ENCODE measurements at regions not wholly inside any gene's neighbourhood (a gene's known extent, or its start where the extent isn't known, plus 50 kb on each side); places are given as distances from the start of the nearest gene placed in this dataset.

DNA sequence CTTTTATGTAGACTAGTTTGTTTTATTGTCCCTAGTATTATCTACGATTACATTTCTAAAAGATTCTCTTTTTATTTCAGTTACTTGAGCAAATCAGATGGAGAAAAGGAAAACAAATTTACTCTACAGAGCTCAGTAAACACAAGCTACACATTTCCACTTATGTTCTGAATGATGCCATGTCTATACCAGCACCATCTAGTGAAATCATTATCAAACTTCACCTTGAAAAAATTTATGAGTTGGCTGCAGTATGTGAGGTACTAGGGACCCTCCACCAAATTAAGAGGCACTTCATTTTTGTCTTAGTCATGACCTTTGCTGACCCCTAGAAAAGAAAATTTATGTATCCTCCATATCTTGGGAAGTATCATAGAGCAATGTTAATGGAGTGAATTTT is 827.4 kb downstream of the SI start:
- no peak for DNase-seq (ENCODE audit: low read depth in 2 of 2)

DNA sequence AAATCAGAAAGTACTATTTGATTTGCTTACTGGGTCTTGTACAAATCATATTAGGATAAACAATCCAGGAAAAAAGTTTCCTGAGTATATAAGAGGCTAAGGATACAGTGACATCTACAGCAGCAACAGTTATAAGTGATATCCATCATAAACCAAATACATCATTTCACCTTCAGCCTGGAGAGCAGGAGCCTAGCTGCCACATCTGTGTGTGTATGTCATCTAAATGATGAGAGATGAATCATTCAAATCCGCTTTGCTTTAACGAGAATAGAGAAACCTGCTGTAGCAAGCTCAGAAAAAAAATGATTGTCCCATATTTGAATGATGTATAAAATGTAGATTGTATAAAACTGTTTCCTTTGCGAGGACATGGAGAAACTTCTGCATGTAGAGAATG is 841.4 kb downstream of the SI start:
- DNase-seq (ENCODE audit: low read depth in 2 of 2): no peak

DNA sequence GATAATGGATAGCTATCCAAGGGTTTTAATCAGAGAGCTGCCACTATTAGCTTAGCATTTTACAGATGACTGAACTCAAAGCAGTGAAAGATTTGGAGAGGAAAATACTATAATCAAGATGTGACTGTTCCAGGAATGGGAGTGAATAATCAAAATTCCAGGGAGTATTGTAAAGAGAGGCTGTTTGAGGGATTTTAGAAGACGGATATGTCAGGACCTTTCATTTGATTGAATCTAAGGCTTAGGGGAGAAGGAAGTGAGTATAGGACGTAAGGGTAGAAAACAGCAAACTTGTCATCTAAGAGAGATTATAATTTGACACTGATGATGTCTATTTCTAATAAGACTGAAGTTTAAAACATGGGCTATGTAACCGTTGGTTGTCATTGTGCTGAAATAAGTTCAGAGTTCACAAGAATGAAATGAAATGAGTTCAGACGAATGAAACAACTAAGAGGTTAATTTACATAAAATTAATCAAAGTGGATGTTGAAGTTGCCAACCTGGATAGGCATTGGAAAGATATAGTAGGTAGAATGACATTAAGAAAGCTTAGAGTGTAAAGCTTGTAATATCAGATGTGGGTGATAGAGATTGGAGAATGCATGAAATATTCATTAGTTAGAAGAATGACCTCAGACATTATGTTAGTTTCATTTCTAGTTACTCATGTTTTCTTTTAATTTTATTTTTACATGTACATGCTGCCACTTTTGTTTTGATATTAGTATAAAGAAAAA is 842.8 kb downstream of the SI start:
- no peak for DNase-seq (ENCODE audit: low read depth in 2 of 2)

DNA sequence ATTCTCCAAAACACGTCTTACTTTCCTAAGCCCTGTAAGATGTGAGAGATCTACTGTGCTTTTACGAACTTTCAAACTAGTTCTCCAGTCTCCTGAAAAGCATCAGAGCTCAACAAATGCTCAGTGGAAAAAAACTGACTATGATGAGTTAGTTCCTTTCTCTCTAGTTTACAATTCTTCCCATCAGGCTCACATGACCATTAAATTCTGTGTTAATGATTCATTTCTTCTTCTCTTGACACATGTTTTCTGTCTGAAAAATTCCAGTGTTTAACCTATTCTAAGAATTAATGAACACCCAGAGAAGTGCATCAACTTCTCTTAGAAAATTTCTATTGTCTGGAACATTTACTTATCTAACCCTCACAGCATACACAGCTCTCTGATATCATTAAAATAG is 844.3 kb downstream of the SI start:
- DNase-seq (ENCODE audit: low read depth in 2 of 2): no peak

DNA sequence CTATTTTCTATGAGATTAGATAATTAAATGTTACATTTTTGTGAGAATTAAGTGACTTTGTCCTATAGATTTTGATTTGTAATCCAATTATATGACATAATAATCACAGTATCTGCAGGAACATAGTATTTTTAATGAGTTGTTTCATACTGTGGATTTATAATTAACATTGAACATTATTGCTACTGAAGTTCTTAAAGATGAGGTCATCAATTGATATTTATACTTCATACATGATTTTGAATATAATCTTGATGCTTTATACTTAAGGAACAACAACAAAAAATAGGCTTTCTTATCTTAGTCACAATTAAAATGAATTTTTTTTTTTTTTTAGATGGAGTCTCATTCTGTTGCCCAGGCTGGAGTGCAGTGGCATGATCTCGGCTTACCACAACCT is 846.6 kb downstream of the SI start:
- DNase-seq (ENCODE audit: low read depth in 2 of 2): no peak

DNA sequence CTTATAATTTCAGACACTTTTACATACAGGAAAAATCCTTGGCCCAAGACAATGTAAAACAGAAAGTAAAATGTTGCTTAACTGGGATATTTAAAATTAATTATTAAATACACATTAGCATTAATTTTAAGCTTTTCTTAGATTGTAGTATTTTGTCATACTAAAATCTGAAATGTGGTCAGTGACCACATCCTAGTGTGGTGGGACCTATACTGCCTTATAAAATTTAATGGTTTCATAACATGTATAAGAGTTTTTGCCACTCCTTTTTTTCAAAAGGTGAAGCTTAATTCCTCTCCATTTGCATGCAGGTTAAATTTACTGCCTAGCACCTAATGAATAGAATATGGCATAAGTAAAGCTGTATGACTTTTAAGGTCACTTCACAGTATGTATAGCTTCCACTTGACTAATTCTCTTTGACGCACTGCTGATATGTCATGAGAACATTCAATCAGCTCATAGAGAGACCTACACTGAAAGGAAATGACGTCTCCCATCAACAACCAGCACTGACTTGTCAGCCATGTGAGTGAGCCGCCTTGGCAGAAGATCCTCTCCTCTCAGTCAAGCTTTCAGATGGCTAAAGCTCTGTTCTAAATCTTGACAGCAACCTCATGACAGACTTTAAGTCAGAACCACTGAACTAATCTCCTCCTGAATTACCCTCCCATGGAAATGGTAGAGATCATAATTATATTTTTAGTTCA is 847.8 kb downstream of the SI start:
- no peak for DNase-seq (ENCODE audit: low read depth in 2 of 2)

DNA sequence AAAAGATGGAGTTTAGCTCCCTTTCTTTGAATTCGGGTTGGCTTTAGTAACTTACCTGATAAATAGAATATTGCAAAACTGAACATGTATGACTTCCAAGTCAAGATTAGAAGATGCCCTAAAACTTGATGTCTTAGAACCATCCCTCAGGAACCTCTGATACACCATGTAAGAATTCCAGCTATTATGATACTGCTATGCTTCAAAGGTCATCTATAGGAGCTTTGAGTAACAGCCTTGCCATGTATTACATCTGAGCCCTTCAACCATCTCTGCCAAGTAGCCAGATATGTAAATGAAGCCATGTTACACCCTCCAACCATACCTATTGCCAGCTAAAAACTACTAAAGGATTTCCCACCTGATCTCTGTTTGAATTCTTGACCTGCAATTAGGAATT is 854.2 kb downstream of the SI start:
- DNase-seq (ENCODE audit: low read depth in 2 of 2): no peak

DNA sequence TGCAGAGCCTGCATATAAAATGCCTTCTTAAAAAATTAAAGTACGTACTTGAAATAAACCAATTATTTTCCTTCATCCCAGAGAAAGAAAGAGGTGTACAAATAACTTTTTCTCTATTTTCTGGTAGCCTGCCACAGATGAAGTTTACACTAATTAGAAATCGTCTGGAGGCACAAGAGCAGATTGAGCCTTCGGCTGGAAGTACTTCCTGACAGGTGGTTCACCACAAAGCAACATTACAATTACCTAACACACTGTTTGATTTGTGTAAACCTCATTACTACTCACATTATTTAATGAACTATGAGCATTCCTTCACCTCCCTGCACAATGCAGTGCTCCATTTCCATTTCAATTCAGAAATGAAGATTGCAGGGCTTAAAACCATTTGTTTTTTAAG is 856.1 kb downstream of the SI start:
- DNase-seq (ENCODE audit: low read depth in 2 of 2): no peak

DNA sequence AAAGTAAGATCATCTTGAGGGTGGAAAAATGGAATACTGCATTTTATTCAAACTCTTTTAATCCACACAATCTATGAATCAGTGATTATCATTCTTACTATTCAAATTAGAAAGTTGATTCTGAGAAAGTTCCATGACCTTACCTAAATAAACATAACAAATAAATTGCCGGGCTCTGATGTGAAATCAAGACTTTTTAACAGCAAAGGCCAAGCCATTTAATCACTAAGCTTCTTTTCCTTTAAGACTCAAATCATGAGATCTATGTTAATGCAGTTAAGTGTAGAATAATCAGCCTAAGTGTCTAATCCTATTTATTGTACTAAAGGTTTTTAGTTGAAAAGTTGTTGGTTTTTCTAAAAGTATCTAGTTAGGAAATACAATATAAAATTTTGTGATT is 857.0 kb downstream of the SI start:
- no peak for DNase-seq (ENCODE audit: low read depth in 2 of 2)

DNA sequence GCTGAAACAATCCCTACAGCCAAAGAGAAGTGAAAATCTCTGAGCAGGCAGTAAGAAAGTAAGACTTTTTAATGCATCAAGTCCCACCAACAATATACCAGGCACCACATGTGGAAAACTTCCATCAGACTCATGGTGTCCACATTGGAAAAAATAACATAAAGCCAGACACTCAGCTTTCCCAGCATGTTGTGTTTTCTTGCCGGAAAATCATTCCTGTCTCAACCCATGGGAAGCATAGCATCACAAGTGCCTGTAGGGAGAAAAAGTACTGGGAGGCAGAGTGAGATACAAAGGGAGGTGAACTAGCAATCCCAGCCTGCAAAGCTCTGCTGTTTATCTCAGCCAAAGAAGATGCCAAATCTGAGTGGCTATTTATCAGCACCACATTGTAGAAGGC is 868.9 kb downstream of the SI start:
- DNase-seq (ENCODE audit: low read depth in 2 of 2): no peak

DNA sequence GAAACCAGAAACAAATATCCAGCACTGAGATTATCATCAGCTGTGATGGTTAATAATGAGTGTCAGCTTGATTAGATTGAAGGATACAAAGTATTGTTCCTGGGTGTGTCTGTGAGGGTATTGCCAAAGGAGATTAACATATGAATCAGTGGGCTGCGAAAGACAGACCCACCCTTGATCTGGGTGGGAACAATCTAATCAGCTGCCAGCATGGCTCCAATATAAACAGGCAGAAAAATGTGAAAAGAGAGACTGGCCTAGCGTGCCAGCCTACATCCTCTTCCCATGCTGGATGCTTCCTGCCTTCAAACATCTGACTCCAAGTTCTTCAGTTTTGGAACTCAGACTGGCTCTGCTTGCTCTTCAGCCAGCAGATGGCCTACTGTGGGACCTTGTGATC is 869.5 kb downstream of the SI start:
- DNase-seq (ENCODE audit: low read depth in 2 of 2): no peak

DNA sequence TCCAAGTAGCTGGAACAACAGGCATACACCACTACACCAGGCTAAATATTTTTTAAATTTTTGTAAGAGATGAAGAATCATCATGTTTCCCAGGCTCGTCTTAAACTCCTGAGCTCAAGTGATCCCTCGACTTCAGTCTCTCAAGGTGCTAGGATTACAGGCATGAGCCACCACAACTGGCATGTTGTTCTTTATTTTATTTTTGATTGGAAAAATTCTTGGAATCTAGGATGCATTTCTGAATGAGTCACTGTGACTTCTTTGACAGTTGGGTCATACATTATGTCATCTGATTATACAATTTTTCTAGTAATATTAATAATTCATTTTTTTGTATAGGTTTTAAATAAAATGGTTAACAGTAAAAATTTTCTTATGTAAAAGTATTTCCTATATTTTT is 870.2 kb downstream of the SI start:
- DNase-seq (ENCODE audit: low read depth in 2 of 2): no peak

DNA sequence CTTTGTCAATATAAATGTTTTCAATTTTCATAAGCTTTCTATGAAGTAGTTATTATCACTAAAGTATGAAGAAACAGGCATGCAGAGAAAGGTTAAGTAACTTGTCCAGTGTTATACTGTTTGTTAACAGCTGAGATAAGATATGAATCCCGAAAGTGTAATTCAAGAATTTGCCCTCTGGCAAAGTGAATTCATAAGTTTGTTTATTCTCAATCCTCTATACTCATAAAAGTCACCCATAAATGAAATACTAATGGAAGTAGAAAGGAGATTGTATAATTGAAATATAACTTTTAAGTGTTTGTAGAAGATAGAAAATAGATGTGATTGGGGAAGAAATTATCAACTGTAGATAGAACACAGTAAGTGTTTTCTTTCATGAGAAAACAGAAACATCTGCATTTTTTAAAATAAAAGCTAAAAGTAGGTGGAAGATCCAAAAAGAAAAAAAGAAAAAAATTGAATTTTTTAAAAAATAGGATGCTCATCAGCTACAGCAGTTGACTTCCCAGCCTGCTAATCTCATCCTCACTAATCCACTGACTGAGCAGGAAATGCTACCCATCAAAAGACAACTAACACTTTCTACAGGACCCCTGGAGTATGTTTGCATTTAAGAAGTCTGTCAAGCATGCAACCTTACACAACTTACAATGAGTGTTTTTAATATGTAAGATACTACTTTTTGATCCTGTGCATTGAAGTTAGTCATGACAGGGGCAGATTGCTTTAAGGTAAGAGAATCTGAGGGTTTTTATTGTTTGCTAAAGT is 878.1 kb downstream of the SI start:
- no peak for DNase-seq (ENCODE audit: low read depth in 2 of 2)

DNA sequence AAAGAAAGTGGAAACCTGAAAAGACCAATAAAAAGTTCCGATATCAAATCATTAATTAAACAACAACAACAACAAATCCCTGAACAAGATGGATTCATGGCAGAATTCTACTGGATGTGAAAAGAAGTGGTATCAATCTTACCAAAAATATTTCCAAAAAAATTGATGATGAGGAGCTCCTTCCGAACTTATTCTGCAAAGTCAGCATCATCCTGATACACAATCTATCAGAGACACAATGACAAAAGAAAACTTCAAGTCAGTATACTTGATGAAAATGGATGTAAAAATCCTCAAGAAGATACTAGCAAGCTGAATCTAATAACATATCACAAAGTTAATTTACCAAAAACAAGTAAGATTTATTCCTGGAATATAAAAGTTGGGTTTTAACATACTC is 881.8 kb downstream of the SI start:
- no peak for DNase-seq (ENCODE audit: low read depth in 2 of 2)

DNA sequence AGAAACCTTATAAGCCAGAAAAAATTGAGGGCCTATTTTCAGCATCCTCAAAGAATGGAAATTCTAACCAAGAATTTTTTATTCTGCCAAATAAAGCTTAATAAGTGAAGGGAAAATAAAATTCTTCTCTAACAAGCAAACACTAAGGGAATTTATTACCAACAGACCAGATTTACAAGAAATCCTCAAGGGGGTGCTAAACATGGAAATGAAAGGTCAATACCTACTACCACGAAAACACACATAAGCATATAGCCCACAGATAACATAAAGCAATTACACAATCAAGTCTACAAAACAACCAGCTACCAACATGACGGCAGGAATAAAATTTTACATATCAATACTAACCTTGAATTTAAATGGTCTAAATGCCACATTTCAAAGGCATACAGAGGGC is 883.5 kb downstream of the SI start:
- DNase-seq (ENCODE audit: low read depth in 2 of 2): no peak

DNA sequence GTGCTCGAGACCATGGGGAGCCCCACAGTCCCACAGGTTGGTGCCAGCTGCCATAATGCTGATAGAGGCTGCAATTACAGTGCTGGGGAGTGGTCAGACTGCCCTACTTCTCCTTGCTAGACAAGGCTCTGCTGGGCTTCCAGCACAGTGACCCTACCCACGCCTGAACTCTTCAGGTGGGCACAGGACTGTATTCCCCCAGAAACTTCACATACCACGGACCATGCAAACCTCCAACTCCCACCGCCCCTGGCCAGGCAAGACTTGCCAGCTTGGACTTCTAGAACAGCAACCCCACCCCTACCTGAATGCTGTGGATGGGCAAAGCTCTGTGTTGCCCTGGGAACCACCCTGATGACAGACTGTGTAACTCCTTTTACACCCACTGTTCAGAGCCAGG is 885.3 kb downstream of the SI start:
- DNase-seq (ENCODE audit: low read depth in 2 of 2): no peak

DNA sequence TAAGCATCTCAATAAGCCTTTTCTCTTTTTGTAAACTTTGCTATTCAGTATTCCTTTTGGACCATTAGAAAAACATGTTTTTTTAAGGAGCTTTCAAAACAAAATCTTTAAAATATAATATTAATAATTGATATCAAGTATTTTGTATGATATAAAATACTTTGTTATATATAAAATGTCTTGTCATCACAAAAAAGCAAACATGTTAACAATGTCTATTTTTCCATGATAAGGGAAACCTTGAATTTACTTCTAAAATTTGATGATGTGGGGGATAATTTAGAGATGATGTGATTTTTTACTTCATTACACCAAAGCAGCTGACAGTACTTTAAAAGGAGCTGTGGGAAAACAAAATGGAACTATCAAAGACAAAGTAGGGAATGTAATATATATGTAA is 887.7 kb downstream of the SI start:
- DNase-seq (ENCODE audit: low read depth in 2 of 2): no peak

DNA sequence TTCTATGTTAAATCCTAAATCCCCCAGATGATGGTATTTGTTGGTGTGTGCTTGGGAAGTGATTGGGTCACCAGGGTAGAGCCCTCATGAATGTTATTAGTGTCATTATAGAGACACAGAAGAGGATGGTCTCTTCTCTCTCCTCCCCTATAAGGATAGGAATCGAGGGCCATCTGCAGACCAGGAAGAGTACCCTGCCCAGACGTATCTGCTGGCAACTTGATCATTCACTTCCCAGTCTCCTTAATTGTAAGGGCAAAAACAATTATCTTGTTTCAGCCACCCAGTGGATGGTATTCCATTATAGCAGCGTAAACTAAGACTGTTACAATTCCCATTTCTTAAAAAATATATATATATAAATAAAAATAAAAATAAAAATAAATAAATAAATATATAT is 892.2 kb downstream of the SI start:
- DNase-seq (ENCODE audit: low read depth in 2 of 2): no peak

DNA sequence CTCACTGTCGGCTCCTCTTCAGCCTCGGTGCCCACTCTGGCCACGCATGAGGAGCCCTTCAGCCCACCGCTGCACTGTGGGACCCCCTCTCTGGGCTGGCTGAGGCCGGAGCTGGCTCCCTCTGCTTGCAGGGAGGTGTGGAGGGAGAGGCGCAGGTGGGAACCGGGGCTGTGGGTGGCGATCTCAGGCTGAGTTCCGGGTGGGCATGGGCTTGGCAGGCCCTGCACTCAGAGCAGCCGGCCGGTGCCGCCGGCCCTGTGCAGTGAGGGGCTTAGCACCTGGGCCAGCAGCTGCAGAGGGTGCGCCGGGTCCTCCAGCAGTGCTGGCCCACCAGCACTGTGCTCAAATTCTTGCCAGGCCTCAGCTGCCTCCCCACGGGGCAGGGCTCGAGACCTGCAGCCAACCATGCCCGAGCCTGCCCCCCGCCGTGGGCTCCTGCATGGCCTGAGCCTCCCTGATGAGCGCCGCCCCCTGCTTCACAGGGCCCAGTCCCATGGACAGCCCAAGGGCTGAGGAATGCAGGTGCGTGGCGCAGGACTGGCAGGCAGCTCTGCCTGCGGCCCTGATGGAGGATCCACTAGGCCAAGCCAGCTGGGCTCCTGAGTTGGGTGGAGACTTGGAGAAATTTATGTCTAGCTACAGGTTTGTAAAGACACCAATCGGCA is 899.1 kb downstream of the SI start:
- DNase-seq (ENCODE audit: low read depth in 2 of 2): no peak

DNA sequence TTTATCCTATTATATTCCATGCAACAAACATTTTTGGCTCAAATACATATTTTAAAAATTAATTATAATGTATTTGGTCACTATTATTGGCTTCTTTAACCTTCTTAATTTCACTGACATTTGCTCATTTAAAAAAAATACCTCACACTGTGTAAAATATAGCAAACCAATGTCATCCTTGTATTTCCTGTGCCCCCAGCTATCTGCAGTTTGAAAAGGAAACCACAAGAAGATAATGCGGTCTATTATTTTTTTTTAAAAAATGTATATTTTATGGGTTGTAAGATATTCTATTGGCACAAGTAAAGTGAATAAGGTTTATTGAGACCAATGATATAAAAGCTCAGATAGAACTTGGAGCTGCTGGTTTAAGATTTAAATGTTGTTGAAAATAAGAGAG is 904.2 kb downstream of the SI start:
- no peak for DNase-seq (ENCODE audit: low read depth in 2 of 2)

DNA sequence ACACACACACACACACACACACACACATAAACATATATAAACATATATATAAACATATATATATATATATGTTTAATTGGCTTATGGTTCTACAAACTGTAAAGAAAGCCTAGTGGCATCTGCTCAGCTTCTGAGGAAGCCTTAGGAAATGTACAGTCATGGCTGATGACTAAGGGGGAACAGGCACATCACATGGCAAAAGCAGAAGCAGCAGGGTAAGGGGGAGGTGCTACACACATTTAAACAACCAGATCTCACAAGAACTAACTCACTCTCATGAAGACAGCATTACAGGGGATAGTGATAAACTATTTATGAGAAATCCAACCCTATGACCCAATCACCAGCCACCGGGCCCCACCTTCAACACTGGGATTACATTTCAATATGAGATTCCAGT is 922.9 kb downstream of the SI start:
- no peak for DNase-seq (ENCODE audit: low read depth in 2 of 2)

DNA sequence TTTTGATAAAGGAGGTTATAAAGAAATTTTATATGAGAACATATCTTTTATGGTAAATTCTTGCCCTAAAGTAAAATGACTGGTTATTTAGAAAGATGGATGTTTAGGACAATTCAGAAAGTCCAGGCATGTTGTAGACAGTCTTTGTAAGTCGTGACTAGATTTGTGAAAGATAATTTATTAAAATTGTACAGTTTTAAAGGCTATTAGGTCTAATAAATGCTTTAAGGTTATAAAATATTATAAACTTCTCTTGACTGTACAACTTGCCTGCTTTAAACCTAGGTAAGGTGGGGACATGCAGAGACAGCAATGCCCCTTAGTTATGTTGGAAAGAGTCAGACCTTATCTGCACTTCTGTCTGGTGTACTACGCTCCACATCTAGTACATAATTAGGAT is 933.5 kb downstream of the SI start:
- DNase-seq (ENCODE audit: low read depth in 2 of 2): no peak

DNA sequence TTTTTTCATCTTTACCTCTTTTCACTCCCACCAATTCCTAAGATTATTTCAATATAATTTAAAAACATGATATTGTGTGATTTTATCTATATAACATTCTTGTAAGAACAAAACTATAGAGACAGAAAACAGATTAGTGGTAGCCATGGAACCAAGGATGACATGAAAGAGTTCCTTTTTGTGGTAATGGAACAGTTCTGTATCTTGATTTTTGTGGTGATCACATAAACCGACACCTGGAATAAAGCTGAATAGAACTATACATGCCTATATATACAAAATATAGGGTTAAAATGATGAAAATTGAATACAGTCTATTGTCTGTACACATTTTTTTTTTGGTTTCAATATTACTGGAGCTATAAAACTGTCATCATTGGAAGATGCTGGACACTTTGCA is 945.4 kb downstream of the SI start:
- no peak for DNase-seq (ENCODE audit: low read depth in 2 of 2)

Measured in stimulated activated CD4-positive, alpha-beta T cell treated with anti-CD3 and anti-CD28 coated beads, Interleukin-15, amount 100 ng/mL, for 48 hours (primary cell).